NCI-H526 treated with DMSO at 0.1 percent for 48 hours (cell line): ENCODE measurements at regions not wholly inside any gene's neighbourhood (a gene's known extent, or its start where the extent isn't known, plus 50 kb on each side); places are given as distances from the start of the nearest gene placed in this dataset.
"Not testable (repeated sequence)": the region's sequence is repeated elsewhere in the genome, so short reads cannot be mapped to it uniquely, and the experiment has no call there.

Experiments
- DNase-seq: peaks from one replicate; lab custom pipeline; 2025; lab: John Stamatoyannopoulos, UW

DNA sequence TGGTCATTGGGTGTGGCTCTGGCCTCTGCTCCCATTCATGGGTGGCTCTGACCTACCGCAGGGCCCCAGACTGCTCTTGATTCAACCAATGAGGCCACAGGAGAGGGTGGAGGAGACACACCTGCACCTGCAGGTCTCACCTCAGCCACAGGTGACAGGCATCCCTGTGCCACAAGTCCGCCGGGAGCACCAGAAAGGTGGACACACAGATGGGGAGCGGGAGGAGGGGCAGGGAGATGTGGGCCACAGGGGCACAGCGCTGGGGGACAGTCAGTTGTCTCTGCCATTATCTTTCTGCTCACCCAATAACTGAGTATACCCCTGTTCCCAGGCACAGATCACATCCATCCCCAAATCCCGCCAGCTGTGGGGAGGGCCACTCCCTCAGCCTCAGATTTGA, 189.1 kb upstream of the SALL3 start:
- no peak for DNase-seq

DNA sequence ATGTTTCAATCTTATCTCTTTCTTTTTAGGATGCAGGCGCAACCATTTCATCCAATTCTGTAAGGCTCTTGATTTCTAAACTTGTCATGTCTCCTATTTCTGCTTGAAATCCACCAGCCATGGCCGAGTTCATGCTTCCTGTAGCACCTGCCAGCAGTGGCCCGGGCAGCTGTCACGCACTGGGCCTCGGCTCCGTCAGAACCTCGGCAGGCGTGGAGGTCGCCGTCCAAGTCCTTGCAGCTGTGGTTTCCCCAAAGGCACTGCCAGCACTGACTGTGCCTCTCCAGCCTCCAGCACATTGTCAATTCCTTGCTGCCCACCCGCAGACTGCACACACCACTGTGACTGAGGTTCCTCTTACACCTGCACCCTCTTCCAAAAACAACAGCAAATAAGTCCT, 188.7 kb upstream of the SALL3 start:
- DNase-seq: no peak

DNA sequence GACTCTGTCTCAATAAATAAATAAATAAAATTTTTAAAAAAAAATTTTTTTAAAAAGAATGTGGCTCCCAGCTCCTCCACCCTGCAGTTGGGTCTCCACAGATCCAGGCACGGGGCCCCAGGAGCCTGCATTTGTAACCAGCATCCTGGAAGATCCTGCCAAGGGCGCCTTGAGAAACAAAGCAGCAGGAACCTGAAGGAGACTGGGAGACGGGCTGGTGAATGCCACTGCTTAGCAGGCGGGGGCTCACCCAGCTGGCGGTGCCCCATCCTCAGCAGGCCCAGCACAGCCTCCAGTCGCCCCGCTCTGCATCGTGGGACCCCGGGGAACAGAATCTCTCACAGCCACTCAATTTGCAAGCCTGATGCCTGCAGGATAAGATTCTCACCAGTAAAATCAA, 187.5 kb upstream of the SALL3 start:
- DNase-seq: no peak

DNA sequence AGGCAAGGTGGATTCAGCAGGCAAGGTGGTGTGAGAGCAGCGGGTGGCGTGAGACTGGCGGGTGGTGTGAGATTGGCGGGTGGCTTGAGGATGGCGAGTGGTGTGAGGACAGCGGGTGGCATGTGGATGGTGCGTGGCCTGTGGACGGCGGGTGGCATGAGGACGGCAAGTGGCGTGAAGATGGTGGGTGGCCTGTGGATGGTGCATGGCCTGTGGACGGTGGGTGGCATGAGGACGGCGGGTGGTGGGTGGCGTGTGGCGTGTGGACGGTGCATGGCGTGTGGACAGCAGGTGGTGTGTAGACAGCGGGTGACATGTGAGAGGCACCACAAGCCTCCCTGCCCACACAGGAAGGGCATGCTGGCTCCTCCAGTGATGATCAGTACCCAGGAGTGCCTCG, 186.9 kb upstream of the SALL3 start:
- no peak for DNase-seq

DNA sequence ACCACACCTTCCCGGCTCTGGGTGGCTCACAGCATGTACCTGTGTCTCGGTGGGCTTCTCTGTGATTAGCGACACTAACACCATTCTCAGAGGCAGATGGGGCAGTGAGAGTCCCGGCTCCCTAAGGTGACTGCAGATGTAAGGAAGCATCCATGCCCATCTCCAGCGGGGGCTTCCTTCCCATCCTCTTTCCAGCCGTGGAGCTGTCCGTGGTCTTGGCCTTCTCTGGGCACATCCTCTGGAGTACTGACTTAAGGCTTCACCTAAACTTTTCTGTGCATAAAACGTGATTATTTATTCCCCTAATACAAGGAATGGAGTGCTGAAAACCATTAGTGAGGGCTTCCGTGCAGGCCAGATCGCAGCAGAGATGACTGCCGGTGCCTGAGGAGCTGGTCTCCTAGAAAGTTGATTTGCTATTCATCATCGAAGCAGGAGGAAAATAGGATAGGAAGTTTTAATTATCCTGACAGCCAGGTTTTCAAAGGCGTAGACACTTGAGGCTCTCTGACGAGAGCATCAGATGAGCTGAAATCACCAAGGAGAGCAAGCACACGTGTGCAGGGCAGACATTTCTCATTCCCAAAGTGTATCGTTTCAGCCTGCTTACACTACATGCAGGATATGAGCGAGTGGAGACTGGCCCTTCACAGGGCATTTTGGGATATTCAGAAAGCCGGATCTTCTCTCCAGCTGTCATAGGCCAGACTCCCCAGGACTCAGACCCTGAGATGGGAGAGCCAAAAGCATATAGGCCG, 186.1 kb upstream of the SALL3 start:
- DNase-seq: no peak

DNA sequence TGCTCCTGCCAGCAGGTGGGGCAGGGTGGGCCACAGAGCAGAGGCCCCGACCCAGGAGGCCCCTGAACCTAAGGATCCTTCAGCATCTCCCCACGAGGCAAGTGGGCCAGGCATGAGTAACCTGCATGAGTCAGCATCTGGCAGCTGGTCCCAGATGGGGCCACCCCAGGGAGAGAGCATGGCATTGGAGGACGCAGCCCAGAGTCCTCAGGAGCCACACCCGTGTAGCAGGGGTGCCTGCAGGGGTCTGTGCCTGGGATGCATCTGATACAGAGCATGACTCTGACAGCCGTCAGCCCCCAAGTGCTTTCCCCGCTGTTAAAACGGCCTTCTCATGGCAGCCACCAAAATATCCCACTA, 185.6 kb upstream of the SALL3 start:
- DNase-seq: no peak

DNA sequence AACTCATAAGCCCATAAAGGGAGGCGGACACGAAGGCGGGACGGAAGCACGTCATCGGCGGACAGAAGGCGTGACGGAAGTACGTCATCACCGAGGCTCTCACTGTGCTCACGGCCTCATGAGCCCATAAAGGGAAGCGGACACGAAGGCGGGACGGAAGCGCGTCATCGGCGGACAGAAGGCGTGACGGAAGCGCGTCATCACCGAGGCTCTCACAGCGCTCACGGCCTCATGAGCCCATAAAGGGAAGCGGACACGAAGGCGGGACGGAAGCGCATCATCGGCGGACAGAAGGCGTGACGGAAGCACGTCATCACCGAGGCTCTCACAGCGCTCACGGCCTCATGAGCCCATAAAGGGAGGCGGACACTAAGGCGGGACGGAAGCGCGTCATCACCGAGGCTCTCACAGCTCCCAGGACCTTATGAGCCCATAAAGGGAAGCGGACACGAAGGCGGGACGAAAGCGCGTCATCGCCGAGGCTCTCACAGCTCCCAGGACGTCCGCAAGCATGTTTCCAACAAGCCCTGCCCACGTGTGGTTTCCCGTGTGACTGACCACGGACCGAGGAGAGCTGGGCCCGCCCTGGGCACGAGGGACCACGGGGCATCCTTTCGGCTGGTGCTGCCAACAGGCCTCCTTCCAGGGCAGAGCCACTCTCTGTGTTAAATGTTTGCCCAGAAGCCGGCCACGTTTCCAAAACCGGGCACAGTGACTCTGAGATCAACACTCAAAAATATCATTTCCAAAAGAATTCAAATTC, 182.7 kb upstream of the SALL3 start:
- no peak for DNase-seq

DNA sequence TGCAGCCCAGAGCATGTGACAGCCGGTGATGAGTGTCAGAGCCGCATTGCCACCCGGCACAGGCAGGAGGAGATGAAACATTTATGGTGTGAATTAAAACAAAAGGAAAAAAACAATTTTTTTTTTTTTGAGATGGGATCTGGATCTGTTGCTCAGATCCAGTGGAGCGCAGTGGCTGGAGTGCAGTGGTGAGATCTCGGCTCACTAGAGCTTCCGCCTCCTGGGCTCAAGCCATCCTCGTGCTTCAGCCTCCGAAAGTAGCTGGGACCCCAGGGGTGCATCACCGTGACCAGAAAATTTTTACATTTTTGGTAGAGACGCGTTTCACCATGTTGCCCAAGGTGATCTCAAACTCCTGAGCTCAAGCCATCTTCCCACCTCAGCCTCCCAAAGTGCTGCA, 182.1 kb upstream of the SALL3 start:
- DNase-seq: no peak

DNA sequence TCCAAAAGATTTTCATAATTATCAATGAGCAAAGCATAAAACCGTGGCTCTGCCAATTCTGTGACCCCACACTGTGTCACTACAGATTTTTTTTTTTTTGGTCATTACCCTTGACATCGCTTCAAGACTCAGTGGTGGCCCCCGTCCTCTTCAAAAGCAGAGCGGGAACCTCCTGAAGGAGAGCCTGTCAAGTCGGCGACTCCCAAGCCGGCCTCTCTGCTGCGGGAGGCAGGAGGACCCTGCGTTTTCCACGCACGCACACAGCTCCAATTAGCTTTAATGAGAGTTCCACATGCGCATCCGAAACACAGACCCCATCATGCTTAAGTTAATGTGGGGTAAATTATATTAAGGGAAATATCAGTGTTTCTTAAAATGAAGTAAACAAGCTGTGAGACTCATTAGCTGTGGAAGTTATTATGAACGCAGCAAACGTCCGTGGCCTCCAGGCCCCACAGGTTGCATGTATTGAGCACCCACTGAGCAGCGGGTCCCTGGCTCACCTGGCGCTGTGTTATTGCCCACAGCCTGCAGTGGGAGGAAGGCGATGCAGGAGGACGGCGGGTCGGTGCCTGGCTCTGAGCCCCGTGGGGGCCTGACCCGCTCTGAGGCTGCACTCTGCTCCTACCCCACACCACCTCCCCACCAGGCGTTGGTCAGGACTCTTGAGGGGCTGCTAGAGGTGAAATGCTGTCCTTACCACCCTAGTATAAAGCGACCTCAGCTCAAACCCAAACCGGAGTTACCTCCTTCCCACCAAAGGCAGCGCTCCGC, 181.0 kb upstream of the SALL3 start:
- DNase-seq: no peak

DNA sequence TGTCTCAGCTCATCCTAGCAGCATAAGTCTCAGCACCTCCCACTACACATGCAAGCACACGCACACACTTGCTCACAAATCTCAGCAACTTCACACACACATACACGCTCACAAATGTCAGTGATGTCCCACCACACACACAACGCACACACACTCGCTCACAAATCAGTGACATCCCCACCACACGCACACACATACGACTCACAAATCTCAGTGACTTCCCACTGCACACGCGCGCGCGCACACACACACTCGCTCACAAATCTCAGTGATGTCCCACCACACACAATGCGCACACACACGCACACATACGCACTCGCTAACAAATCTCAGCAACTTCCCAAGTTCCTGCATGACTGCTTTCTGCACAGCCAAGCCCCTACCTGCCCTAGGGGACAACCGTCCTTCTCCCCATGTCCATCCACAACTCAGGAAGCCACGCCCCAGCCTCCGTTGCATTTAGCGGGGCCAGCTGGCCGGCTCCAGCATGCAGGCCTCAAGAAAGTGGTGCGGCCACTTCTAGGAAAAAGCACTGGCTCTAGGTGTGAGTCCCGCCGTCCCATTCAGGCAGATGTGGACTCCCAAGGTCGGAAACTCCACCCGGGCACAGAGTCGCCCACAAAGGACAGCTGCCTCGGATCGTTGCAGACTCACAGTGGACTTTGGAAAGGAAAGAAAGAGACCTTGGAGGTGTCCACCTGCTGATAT, 180.1 kb upstream of the SALL3 start:
- no peak for DNase-seq

DNA sequence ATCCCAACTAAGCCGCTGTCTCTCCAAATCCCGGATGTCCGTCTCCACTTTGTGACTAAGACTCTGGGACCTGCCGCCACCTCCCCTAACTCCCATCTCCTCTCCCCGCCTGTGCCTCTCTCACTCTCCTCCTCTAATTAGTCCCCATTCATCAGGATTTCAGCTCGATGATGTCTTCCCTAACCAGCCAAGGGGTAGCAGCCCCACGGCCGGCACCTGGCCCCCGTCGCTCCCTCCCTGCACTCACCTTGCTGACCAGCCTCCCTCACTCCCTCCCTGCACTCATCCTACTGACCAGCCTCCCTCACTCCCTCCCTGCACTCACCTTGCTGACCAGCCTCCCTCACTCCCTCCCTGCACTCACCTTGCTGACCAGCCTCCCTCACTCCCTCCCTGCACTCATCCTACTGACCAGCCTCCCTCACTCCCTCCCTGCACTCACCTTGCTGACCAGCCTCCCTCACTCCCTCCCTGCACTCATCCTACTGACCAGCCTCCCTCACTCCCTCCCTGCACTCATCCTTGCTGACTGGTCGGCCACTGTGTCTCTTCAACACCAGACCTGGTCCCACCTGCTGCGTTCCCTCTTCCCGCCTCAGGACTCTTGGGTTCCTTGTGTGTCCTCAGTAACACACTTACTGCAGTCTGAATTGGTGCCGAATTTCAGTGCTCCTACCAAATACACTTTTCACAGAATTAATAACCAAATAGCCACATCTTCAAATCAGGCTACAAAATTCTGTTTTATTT, 179.3 kb upstream of the SALL3 start:
- not testable (repeated sequence) for DNase-seq

DNA sequence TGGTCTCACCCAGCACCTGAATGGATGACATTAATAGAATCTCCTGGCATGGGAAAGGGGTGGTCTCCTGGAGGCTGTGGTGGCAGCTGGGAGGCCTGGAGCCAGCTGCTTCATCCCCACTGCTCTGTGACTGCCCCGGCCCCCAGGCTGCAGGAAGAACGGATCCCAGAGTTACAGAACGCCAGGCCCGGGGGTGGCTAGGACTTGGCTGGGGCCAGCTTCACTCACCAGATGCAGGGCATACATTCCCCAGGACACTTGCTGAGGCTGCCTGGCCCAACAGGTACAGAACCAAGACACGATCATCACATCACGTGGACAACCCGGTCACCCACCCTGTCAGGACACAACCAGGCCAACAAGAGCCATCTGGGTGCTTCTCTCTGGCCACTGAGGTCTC, 178.6 kb upstream of the SALL3 start:
- no peak for DNase-seq

DNA sequence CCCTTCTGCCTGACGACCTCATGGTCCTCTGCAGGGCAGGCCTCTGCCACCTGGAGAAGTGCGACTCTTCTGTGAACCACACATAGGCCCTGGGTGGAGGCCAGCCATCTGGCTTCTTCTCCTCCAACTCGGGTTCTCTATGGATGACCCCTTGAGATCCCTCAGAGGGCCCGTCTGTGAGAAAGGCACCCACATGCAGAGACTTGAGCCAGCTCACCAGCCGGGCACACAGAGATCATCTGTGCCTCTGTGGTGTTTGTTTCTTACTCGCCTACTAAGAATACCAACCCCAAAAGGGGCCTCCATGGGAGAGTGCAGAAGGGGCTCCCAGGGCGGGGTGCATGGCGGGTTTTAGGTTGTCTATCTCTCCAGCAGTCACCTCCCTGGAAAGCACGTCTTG, 176.5 kb upstream of the SALL3 start:
- no peak for DNase-seq

DNA sequence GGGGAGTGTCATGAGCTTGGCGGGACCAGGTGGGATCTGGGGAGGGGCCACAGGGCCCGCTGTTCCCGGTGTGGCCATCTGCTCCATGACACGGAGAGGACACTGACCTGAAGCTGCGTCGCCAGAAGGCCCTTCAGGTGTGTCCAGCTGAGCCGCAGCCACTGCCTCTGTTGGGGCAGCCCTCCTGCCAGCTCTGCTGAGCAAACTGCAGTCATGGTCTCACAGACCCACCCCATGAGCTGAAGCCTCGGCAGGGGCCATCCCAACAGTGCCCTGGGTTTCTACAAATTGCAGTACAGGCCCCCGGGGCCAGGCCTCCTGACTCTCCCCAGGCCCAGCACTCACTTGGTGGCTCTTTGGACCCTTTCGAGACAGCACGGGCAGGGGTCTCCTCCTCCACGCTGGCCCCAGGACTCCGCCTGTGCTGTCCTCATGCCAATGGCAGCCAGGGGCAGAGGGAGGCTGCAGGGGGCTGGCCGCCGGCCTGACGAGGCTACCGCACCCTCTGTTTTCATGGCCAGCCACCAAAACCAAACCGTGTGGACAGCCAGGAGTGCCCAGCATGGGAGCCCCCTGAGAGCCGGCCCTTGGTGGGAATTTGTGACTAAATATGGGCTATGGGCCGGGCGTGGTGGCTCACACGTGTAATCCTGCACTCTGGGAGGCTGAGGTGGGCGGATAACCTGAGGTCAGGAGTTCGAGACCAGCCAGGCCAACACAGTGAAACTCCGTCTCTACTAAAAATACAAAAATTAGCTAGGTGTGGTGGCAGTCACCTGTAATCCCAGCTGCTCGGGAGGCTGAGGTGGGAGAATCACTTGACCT, 175.2 kb upstream of the SALL3 start:
- DNase-seq: no peak

DNA sequence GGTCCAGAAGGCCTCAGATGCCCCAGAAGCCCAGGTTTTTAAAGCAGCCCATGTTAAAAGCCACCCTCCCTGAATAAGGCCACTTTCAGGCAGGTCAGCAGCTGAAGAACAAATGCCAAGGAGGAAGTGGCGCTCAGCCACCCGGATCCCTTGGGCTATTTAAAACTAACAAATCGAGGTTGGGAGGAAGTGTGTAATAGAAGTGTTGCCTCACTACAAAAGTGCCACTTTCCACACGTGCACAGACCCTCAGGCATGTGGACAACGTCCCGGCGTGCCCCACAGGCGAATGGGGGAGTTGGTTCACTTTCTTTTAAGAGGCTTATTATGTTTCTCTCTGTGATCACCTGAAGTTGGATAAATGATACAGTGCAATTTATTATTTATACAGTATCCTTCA, 173.8 kb upstream of the SALL3 start:
- no peak for DNase-seq

DNA sequence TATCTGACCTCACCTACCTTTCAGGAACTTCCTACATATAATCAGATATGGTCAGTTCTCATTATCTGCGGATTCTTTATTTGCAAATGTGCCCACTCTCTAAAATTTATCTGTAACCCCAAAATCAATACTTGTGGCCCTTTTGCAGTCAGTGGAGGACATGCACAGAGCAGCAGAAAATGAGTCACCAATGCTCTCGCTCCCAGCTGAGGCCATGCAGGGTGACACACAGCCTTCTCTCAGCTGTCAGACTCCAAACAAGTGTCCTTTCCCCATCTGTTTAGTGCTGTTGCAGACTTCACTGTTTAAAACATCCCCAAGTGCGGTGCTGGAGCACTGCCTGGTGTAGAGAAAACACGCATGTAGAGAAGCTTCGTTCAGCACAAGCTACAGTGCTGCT, 171.9 kb upstream of the SALL3 start:
- no peak for DNase-seq

DNA sequence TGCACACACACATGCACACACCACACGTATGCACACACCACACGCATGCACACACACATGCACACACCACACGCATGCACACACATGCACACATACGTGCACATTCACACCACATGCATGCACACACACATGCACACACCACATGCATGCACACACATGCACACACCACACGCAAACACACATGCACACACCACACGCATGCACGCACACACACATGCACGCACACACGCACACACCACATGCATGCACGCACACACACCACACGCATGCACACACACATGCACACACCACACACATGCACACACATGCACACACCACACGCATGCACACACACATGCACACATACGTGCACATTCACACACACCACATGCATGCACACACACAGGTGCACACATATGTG, 169.8 kb upstream of the SALL3 start:
- no peak for DNase-seq

DNA sequence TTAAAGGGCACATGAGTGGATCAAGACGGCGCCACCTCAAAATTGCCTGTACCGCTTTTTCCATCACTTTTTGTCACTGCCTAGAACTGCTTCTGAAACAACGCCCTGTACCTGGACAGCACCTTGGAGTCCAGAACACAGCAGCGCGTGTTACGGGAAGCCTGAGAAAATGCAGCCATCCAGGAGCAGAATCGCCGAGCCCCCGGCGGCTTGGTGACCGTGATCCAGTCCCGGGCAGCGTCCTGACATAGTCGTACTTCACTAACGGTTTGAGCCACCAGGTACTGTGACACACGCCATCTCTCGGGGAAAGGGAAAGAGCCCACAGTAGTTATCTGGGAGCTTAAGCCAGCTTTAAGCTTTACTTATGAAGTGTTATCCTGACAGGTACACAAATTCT, 168.9 kb upstream of the SALL3 start:
- no peak for DNase-seq

DNA sequence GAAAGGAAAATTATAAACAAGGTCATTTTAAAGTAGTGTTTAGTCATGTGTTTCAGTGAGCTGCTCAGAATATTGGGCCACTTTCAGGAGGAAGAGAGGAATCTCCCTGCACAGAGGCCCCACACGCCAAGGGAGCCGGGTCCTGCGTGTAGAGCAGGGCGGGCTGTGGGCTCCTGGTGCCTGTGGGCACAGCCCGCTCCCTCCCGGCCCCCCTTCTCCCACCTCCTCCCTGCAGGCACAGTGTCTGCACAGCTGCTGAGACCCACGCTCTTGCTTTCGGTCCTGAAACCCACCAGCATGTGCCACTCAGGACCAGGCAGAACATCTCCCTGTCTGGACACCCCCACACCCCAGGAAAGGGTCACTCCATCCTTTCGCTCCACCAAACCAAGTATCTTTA, 167.6 kb upstream of the SALL3 start:
- DNase-seq: no peak

DNA sequence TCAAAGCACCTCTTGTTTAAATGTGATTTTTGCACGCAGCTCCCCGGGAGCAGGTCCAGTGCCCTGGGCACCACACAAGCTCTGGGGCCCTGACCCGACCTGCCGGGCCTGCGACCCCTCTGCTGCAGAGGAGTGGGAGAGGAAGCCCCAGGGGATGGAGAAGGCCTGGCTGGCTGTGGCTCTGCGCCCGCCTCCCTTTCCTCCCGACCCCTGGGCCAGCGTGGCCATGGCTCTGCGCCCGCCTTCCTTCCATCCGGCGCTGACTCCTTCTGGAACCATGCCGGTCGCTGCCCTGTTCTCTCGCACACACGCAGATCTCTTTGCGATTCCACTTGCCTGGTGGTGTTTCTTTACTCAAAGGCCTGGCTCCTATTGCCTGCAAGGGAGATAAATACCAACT, 166.5 kb upstream of the SALL3 start:
- DNase-seq: no peak
